ENCODE measurements at regions not wholly inside any gene's neighbourhood (a gene's known extent, or its start where the extent isn't known, plus 50 kb on each side); places are given as distances from the start of the nearest gene placed in this dataset.

DNA sequence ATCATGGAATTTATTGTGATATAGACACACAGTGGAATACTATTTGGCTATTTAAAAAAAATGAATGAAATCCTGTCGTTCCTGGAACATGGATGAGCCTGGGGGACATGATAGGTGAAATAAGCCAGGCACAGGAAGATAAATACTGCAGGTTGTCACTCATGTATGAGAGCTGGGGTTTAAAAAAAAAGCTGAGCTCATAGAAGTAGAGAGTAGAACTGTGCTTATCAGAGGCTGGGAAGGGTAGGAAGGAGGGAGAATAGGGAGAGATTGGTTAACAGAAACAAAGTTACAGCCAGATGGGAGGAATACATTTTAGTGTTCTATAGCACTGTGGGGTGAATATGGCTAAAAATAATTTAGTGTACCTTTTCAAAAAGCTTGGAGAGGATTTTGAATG, 200.6 kb upstream of the NR4A3 start:
- TF ChIP-seq, protein P1, sequence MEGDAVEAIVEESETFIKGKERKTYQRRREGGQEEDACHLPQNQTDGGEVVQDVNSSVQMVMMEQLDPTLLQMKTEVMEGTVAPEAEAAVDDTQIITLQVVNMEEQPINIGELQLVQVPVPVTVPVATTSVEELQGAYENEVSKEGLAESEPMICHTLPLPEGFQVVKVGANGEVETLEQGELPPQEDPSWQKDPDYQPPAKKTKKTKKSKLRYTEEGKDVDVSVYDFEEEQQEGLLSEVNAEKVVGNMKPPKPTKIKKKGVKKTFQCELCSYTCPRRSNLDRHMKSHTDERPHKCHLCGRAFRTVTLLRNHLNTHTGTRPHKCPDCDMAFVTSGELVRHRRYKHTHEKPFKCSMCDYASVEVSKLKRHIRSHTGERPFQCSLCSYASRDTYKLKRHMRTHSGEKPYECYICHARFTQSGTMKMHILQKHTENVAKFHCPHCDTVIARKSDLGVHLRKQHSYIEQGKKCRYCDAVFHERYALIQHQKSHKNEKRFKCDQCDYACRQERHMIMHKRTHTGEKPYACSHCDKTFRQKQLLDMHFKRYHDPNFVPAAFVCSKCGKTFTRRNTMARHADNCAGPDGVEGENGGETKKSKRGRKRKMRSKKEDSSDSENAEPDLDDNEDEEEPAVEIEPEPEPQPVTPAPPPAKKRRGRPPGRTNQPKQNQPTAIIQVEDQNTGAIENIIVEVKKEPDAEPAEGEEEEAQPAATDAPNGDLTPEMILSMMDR (IDR thresholded peaks at IDR 0.05; ENCODE audit: low read depth, low read length, poor library complexity, severe bottlenecking): no peak
- TF ChIP-seq EZH2phosphoT487 (IDR thresholded peaks at IDR 0.05; ENCODE audit: borderline replicate concordance, low read length): no peak
- Histone ChIP-seq H4K20me1 (ENCODE audit: control insufficient read depth, insufficient read depth, low read depth, low read length) (no peaks in the 10 kb centered on the region), H3K4me2 (ENCODE audit: low read length) (no peak overlapping the region), H3K27me3 (ENCODE audit: control insufficient read depth, low read length) (no peaks in the 10 kb centered on the region), H3K4me1 (ENCODE audit: control insufficient read depth, low read length) (no peaks in the 10 kb centered on the region), H3K9me2 (replicated peaks; ENCODE audit: control insufficient read depth, low read length) (no peaks in the 10 kb centered on the region), H3K9me3 (ENCODE audit: control insufficient read depth, insufficient read depth, low read length) (no peaks in the 10 kb centered on the region), H3K4me3 (ENCODE audit: low read length) (no peak overlapping the region), H3F3A (ENCODE audit: control insufficient read depth, insufficient read depth) (no peaks in the 10 kb centered on the region), H3K36me3 (ENCODE audit: control insufficient read depth, low read length) (no peaks in the 10 kb centered on the region), H3K27ac (ENCODE audit: low read depth, low read length) (no peak overlapping the region), H3K79me2 (ENCODE audit: control insufficient read depth, low read length) (no peaks in the 10 kb centered on the region)

DNA sequence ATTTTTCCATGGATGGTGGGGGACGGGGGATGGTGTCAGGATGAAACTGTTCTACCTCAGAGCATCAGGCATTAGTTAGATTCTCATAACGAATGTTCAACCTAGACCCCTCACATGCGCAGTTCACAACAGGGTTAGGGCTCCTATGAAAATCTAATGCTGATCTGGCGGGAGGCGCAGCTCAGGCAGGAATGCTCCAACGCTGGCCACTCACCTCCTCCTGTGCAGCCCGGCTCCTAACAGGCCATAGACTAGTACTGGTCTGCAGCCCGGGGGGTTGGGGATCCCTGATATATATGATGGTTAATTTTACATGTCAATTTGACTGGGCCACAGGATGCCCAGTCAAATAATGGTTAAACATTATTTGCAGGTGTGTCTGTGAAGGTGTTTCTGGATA, 199.0 kb upstream of the NR4A3 start:
- TF ChIP-seq, protein P1 (IDR thresholded peaks at IDR 0.05; ENCODE audit: low read depth, low read length, poor library complexity, severe bottlenecking): no peak
- TF ChIP-seq EZH2phosphoT487 (IDR thresholded peaks at IDR 0.05; ENCODE audit: borderline replicate concordance, low read length): no peak
- Histone ChIP-seq H4K20me1 (ENCODE audit: control insufficient read depth, insufficient read depth, low read depth, low read length) (no peaks in the 10 kb centered on the region), H3K4me1 (ENCODE audit: control insufficient read depth, low read length) (no peaks in the 10 kb centered on the region), H3K9me3 (ENCODE audit: control insufficient read depth, insufficient read depth, low read length) (no peaks in the 10 kb centered on the region), H3K27ac (ENCODE audit: low read depth, low read length) (no peak overlapping the region), H3K4me2 (ENCODE audit: low read length) (no peak overlapping the region), H3K27me3 (ENCODE audit: control insufficient read depth, low read length) (no peaks in the 10 kb centered on the region), H3K4me3 (ENCODE audit: low read length) (no peak overlapping the region), H3K9me2 (replicated peaks; ENCODE audit: control insufficient read depth, low read length) (no peaks in the 10 kb centered on the region), H3K36me3 (ENCODE audit: control insufficient read depth, low read length) (no peaks in the 10 kb centered on the region), H3F3A (ENCODE audit: control insufficient read depth, insufficient read depth) (no peaks in the 10 kb centered on the region), H3K79me2 (ENCODE audit: control insufficient read depth, low read length) (no peaks in the 10 kb centered on the region)

DNA sequence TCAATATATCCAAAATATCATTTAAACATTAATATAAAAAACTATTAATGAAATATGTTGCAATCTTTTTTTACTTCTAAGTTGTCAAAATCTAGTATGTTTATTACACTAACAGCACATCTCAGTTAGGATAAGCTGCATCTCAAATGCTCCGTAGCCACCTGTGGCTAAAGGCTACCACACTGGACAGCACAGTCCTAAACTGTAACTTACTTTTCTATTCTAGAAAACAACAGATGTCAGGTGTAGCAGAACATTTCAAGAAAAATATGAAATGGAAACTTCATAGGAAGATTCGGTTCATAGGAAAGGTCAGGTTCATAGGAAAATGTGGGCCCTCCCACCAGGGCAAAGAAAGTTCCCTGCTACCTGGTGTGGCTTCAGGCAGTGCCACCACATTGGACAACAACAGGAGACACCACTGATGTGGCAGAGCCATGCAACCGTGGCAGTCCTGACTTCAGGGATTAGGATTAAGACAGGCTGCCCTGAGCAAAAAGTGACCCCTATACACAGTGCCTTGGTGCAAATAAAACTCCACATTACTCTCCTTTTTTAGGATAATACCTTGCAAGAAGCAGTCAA, 197.8 kb upstream of the NR4A3 start:
- Histone ChIP-seq H3K9me2 (replicated peaks; ENCODE audit: control insufficient read depth, low read length) (no peaks in the 10 kb centered on the region), H3K27me3 (ENCODE audit: control insufficient read depth, low read length) (no peaks in the 10 kb centered on the region), H3F3A (ENCODE audit: control insufficient read depth, insufficient read depth) (no peaks in the 10 kb centered on the region), H3K4me1 (ENCODE audit: control insufficient read depth, low read length) (peaks cover 10% of the 10 kb centered on the region), H3K36me3 (ENCODE audit: control insufficient read depth, low read length) (no peaks in the 10 kb centered on the region), H3K4me2 (ENCODE audit: low read length) (no peak overlapping the region), H4K20me1 (ENCODE audit: control insufficient read depth, insufficient read depth, low read depth, low read length) (no peaks in the 10 kb centered on the region), H3K27ac (ENCODE audit: low read depth, low read length) (no peak overlapping the region), H3K9me3 (ENCODE audit: control insufficient read depth, insufficient read depth, low read length) (no peaks in the 10 kb centered on the region), H3K4me3 (ENCODE audit: low read length) (no peak overlapping the region), H3K79me2 (ENCODE audit: control insufficient read depth, low read length) (no peaks in the 10 kb centered on the region)
- TF ChIP-seq EZH2phosphoT487 (IDR thresholded peaks at IDR 0.05; ENCODE audit: borderline replicate concordance, low read length): no peak
- TF ChIP-seq, protein P1 (IDR thresholded peaks at IDR 0.05; ENCODE audit: low read depth, low read length, poor library complexity, severe bottlenecking): no peak

Measured in DOHH2 (cell line).